Mucosa of rectum (tissue), 2 donors: ENCODE measurements at regions not wholly inside any gene's neighbourhood (a gene's known extent, or its start where the extent isn't known, plus 50 kb on each side); places are given as distances from the start of the nearest gene placed in this dataset.
"Not testable (repeated sequence)": the region's sequence is repeated elsewhere in the genome, so short reads cannot be mapped to it uniquely, and the experiment has no call there.

Source experiments
- H3K27ac ChIP-seq, 2 donors: one replicate each; pipeline ENCODE4 v1.7.0; 2013; ENCODE audit warnings: inconsistent platforms in 2 of 2, low read depth in 2 of 2, low read length in 2 of 2
- H3K27me3 ChIP-seq, 2 donors: one replicate each; pipeline ENCODE4 v1.7.0; 2013; ENCODE audit warnings: low read length in 2 of 2; ENCODE audit not compliant: control insufficient read depth in 2 of 2, insufficient read depth in 2 of 2
- H3K36me3 ChIP-seq, 2 donors: one replicate each; pipeline ENCODE4 v1.7.0; 2013; ENCODE audit warnings: low read length in 2 of 2; ENCODE audit not compliant: control insufficient read depth in 2 of 2, insufficient read depth in 2 of 2
- H3K4me1 ChIP-seq, 2 donors: one replicate each; pipeline ENCODE4 v1.7.0; 2013; ENCODE audit warnings: low read length in 2 of 2, mild to moderate bottlenecking in 1 of 2; ENCODE audit not compliant: control insufficient read depth in 2 of 2, insufficient read depth in 2 of 2
- H3K4me3 ChIP-seq, 2 donors: one replicate each; pipeline ENCODE4 v1.7.0; 2013; ENCODE audit warnings: low read length in 2 of 2
- H3K9ac ChIP-seq, 2 donors: one replicate each; pipeline ENCODE4 v1.7.0; 2013; ENCODE audit warnings: low read length in 2 of 2, low read depth in 1 of 2, mild to moderate bottlenecking in 1 of 2
- H3K9me3 ChIP-seq, 2 donors: one replicate each; pipeline ENCODE4 v1.7.0; 2013; ENCODE audit warnings: low read length in 2 of 2; ENCODE audit not compliant: control insufficient read depth in 2 of 2
- donor health status: healthy.
- donor health status: Normal muscosa, but diverticular disease.

GRCh38 chr5:118323723-118324122 is 664.6 kb downstream of the DTWD2 start:
- H3K27me3 ChIP-seq, H3K4me3 ChIP-seq, H3K9me3 ChIP-seq, H3K4me1 ChIP-seq, H3K27ac ChIP-seq, H3K36me3 ChIP-seq, H3K9ac ChIP-seq: not testable (repeated sequence)

- Histone ChIP-seq H3K9ac (no peak overlapping the region), H3K4me3 (no peak overlapping the region), H3K4me1 (no peaks in the 10 kb centered on the region), H3K9me3 (no peaks in the 10 kb centered on the region), H3K27me3 (no peaks in the 10 kb centered on the region), H3K36me3 (no peaks in the 10 kb centered on the region), H3K27ac (no peak overlapping the region)
These were observed 667.3 kb downstream of the DTWD2 start for GRCh38 chr5:118321081-118321480.

GRCh38 chr5:118320121-118320520 is 668.2 kb downstream of the DTWD2 start:
- Histone ChIP-seq H3K27ac (no peak overlapping the region), H3K4me3 (no peak overlapping the region), H3K9ac (no peak overlapping the region), H3K4me1 (no peaks in the 10 kb centered on the region), H3K27me3 (no peaks in the 10 kb centered on the region), H3K36me3 (no peaks in the 10 kb centered on the region), H3K9me3 (no peaks in the 10 kb centered on the region)

- Histone ChIP-seq H3K9ac (no peak overlapping the region), H3K27ac (no peak overlapping the region), H3K36me3 (no peaks in the 10 kb centered on the region), H3K27me3 (no peaks in the 10 kb centered on the region), H3K4me1 (no peaks in the 10 kb centered on the region), H3K4me3 (no peak overlapping the region), H3K9me3 (no peaks in the 10 kb centered on the region)
These were observed 673.4 kb downstream of the DTWD2 start for GRCh38 chr5:118314931-118315330.

GRCh38 chr5:118311103-118311819 is 677.1 kb downstream of the DTWD2 start:
- H3K9me3 ChIP-seq = no peaks in the 10 kb centered on the region

GRCh38 chr5:118310401-118310800 is 677.9 kb downstream of the DTWD2 start:
- H3K27ac ChIP-seq = no peak overlapping the region
- no peaks in the 10 kb centered on the region for H3K4me1 ChIP-seq
- no peaks in the 10 kb centered on the region for H3K27me3 ChIP-seq
- H3K9me3 ChIP-seq = no peaks in the 10 kb centered on the region
- H3K36me3 ChIP-seq = no peaks in the 10 kb centered on the region
- H3K4me3 ChIP-seq = no peak overlapping the region
- H3K9ac ChIP-seq = no peak overlapping the region

More at GRCh38 chr5:118311103-118311819, 677.1 kb downstream of the DTWD2 start:
- no peaks in the 10 kb centered on the region for H3K36me3 ChIP-seq
- H3K4me3 ChIP-seq = no peak overlapping the region
- H3K27ac ChIP-seq = no peak overlapping the region
- H3K9ac ChIP-seq = no peak overlapping the region
- no peaks in the 10 kb centered on the region for H3K4me1 ChIP-seq
- no peaks in the 10 kb centered on the region for H3K27me3 ChIP-seq

- H3K36me3 ChIP-seq = no peaks in the 10 kb centered on the region
- H3K9me3 ChIP-seq = no peaks in the 10 kb centered on the region
- H3K27ac ChIP-seq = no peak overlapping the region
- no peaks in the 10 kb centered on the region for H3K4me1 ChIP-seq
- H3K9ac ChIP-seq = no peak overlapping the region
- H3K27me3 ChIP-seq = no peaks in the 10 kb centered on the region
- H3K4me3 ChIP-seq = no peak overlapping the region
These were observed 685.1 kb downstream of the DTWD2 start for GRCh38 chr5:118303296-118303695.

- no peaks in the 10 kb centered on the region for H3K36me3 ChIP-seq
- H3K9me3 ChIP-seq = no peaks in the 10 kb centered on the region
- H3K27ac ChIP-seq = no peak overlapping the region
- H3K27me3 ChIP-seq = no peaks in the 10 kb centered on the region
- no peaks in the 10 kb centered on the region for H3K4me1 ChIP-seq
- no peak overlapping the region for H3K9ac ChIP-seq
- no peak overlapping the region for H3K4me3 ChIP-seq
These were observed 685.6 kb downstream of the DTWD2 start for GRCh38 chr5:118302786-118303185.

- Histone ChIP-seq H3K4me3 (no peak overlapping the region), H3K9me3 (no peaks in the 10 kb centered on the region), H3K9ac (no peak overlapping the region), H3K4me1 (no peaks in the 10 kb centered on the region), H3K27me3 (no peaks in the 10 kb centered on the region), H3K36me3 (no peaks in the 10 kb centered on the region), H3K27ac (no peak overlapping the region)
These were observed 686.7 kb downstream of the DTWD2 start for GRCh38 chr5:118301696-118302095.

GRCh38 chr5:118295045-118295444 is 693.3 kb downstream of the DTWD2 start:
- Histone ChIP-seq H3K9ac (no peak overlapping the region), H3K36me3 (no peaks in the 10 kb centered on the region), H3K9me3 (no peaks in the 10 kb centered on the region), H3K4me3 (no peak overlapping the region), H3K27ac (no peak overlapping the region), H3K4me1 (no peaks in the 10 kb centered on the region), H3K27me3 (no peaks in the 10 kb centered on the region)

- Histone ChIP-seq H3K4me3 (no peak overlapping the region), H3K27me3 (no peaks in the 10 kb centered on the region), H3K27ac (no peak overlapping the region), H3K4me1 (no peaks in the 10 kb centered on the region), H3K9ac (no peak overlapping the region), H3K9me3 (no peaks in the 10 kb centered on the region), H3K36me3 (no peaks in the 10 kb centered on the region)
These were observed 695.0 kb downstream of the DTWD2 start for GRCh38 chr5:118293378-118293777.
